HG02840 (cell line): ENCODE measurements at regions not wholly inside any gene's neighbourhood (a gene's known extent, or its start where the extent isn't known, plus 50 kb on each side); places are given as distances from the start of the nearest gene placed in this dataset.

Source experiments
- ATAC-seq: cut with Tn5 transposase; IDR thresholded peaks from one replicate; pipeline ENCODE4 v1.9.1; 2021; ENCODE audit warnings: mild to moderate bottlenecking, moderate library complexity, moderate number of reproducible peaks; ENCODE audit not compliant: unreplicated experiment, low FRiP score

GRCh38 chr10:111698711-111699110, 484.9 kb downstream of the GPAM start:
- ATAC-seq = no peak

- no peak for ATAC-seq
Observed at GRCh38 chr10:111703986-111704385, 479.6 kb downstream of the GPAM start.

GRCh38 chr10:111705021-111705420, 478.5 kb downstream of the GPAM start:
- no peak for ATAC-seq

GRCh38 chr10:111706331-111706730, 477.2 kb downstream of the GPAM start:
- ATAC-seq = no peak

GRCh38 chr10:111707076-111707475, 476.5 kb downstream of the GPAM start:
- no peak for ATAC-seq

- no peak for ATAC-seq
Observed at GRCh38 chr10:111709603-111710002, 474.0 kb downstream of the GPAM start.

- ATAC-seq = no peak
Observed at GRCh38 chr10:111716032-111716431, 467.5 kb downstream of the GPAM start.

- no peak for ATAC-seq
Observed at GRCh38 chr10:111724121-111724520, 459.4 kb downstream of the GPAM start.

- ATAC-seq = no peak
Observed at GRCh38 chr10:111725050-111725449, 458.5 kb downstream of the GPAM start.

- ATAC-seq = no peak
Observed at GRCh38 chr10:111732166-111732785, 451.3 kb downstream of the GPAM start.

- ATAC-seq = no peak
Observed at GRCh38 chr10:111739125-111739873, 444.3 kb downstream of the GPAM start.

- ATAC-seq = no peak
Observed at GRCh38 chr10:111739874-111740139, 443.8 kb downstream of the GPAM start.

GRCh38 chr10:111745982-111746381, 437.6 kb downstream of the GPAM start:
- ATAC-seq = no peak

GRCh38 chr10:111747751-111748150, 435.8 kb downstream of the GPAM start:
- no peak for ATAC-seq

GRCh38 chr10:111748184-111748583, 435.4 kb downstream of the GPAM start:
- no peak for ATAC-seq

GRCh38 chr10:111750165-111750849, 433.3 kb downstream of the GPAM start:
- no peak for ATAC-seq

GRCh38 chr10:111756217-111757061, 427.1 kb downstream of the GPAM start:
- ATAC-seq = no peak

- no peak for ATAC-seq
Observed at GRCh38 chr10:111758593-111758992, 425.0 kb downstream of the GPAM start.

- ATAC-seq = no peak
Observed at GRCh38 chr10:111762114-111762513, 421.5 kb downstream of the GPAM start.

- no peak for ATAC-seq
Observed at GRCh38 chr10:111765216-111765615, 418.3 kb downstream of the GPAM start.

GRCh38 chr10:111766464-111766863, 417.1 kb downstream of the GPAM start:
- no peak for ATAC-seq
